GM13976 (cell line): ENCODE measurements at regions not wholly inside any gene's neighbourhood (a gene's known extent, or its start where the extent isn't known, plus 50 kb on each side); places are given as distances from the start of the nearest gene placed in this dataset.

Experiments used
- DNase-seq: peaks from one replicate; pipeline ENCODE4 v3.0.0; 2012; ENCODE audit warnings: low spot score
- CTCF ChIP-seq: IDR thresholded peaks from 2 replicates; pipeline ENCODE4 v1.5.1; 2012; ENCODE audit warnings: borderline replicate concordance, mild to moderate bottlenecking; ENCODE audit not compliant: insufficient read depth; ENCODE audit errors: extremely low read depth, missing control alignments, control extremely low read depth
- in situ Hi-C: fragments of 300-500 bp; cut with MboI; formaldehyde crosslinking; loops from one replicate; pipeline ENCODE4 v1.12.0; 2022; ENCODE audit warnings: low sequenced_read_pairs, mixed read lengths, inconsistent platforms; ENCODE audit not compliant: unreplicated experiment

GRCh38 chr7:80040752-80041151, 93.9 kb upstream of the GNAI1 start:
- TF ChIP-seq CTCF: no peak
- no peak for DNase-seq
- in situ Hi-C loops: no loop called here

- TF ChIP-seq CTCF: no peak
These were observed 94.3 kb upstream of the GNAI1 start for GRCh38 chr7:80040335-80040734.

GRCh38 chr7:80039251-80039884, 95.3 kb upstream of the GNAI1 start:
- in situ Hi-C loops: no loop called here
- TF ChIP-seq CTCF: no peak
- no peak for DNase-seq

More at GRCh38 chr7:80040335-80040734, 94.3 kb upstream of the GNAI1 start:
- in situ Hi-C loops: no loop called here
- no peak for DNase-seq

- in situ Hi-C loops: no loop called here
- TF ChIP-seq CTCF: no peak
- DNase-seq: no peak
These were observed 96.9 kb upstream of the GNAI1 start for GRCh38 chr7:80037689-80038088.

GRCh38 chr7:80036107-80036506, 98.5 kb upstream of the GNAI1 start:
- no peak for TF ChIP-seq CTCF
- no peak for DNase-seq
- in situ Hi-C loops: no loop called here

GRCh38 chr7:80028717-80029116, 105.9 kb upstream of the GNAI1 start:
- DNase-seq: no peak
- no peak for TF ChIP-seq CTCF
- in situ Hi-C loops: no loop called here

- DNase-seq: no peak
- no peak for TF ChIP-seq CTCF
- in situ Hi-C loops: no loop called here
These were observed 106.9 kb upstream of the GNAI1 start for GRCh38 chr7:80027611-80028173.
